ENCODE measurements at regions not wholly inside any gene's neighbourhood (a gene's known extent, or its start where the extent isn't known, plus 50 kb on each side); places are given as distances from the start of the nearest gene placed in this dataset.
A peak's percentile ranks its signal among the peaks of the same experiment; 100 is the strongest.

DNA sequence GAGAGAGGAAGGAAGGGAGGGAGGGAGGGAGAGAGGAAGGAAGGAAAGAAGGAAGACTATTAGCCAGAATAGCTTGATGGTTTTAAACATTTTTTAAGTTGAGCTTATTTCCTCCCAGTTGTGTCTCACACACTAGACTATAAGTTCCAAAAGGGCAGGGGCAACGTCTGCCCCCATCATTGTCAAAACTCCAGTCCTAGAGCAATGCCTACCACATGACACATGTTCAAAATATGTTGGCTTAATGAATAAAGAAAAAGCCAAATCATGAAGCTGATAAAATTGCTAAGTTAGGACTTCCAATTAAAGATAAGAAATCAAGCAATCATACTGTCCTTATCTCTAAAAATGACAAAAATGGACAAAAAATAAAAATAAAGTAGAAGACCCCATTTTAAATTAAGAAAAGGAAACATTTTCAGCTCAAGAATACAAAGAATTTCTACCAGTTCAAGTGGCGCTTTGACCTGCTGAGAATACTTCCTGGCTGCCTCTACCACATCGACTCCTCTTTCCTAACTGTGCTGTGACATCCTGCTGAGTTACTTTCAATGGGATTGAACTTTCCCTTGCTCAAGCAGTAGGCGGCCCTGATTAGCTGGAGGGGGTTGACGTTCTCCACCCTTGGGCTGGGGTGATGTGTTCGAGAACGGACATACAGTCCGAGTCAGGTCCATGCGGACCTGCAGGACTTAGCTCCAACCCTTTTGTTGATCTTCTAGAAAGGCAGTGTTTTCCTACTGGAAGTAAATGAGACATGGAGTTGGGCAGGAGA is 283.9 kb upstream of the FOXQ1 start:
- Histone ChIP-seq H3K4me1 (ENCODE audit: insufficient read depth) (peaks cover 7% of the 10 kb centered on the region), H3K27ac (no peak overlapping the region), H2AFZ (no peak overlapping the region), H3K27me3 (no peaks in the 10 kb centered on the region), H4K20me1 (ENCODE audit: insufficient read depth, poor library complexity, severe bottlenecking) (no peaks in the 10 kb centered on the region), H3K36me3 (replicated peaks; ENCODE audit: insufficient read depth, low read depth) (no peaks in the 10 kb centered on the region), H3K9me3 (ENCODE audit: low read depth) (no peaks in the 10 kb centered on the region), H3K4me2 (no peak overlapping the region), H3K79me2 (no peaks in the 10 kb centered on the region), H3K4me3 (no peak overlapping the region), H3K9me2 (replicated peaks; ENCODE audit: insufficient read depth) (no peaks in the 10 kb centered on the region)
- no peak for DNase-seq (ENCODE audit: low spot score)
- 80% methylated on average over 9 of the region's 9 CpGs for WGBS (ENCODE audit: low lambda C conversion rate, missing lambda C conversion rate)
- no peak for TF ChIP-seq EZH2 (IDR thresholded peaks at IDR 0.05; ENCODE audit: borderline replicate concordance)

DNA sequence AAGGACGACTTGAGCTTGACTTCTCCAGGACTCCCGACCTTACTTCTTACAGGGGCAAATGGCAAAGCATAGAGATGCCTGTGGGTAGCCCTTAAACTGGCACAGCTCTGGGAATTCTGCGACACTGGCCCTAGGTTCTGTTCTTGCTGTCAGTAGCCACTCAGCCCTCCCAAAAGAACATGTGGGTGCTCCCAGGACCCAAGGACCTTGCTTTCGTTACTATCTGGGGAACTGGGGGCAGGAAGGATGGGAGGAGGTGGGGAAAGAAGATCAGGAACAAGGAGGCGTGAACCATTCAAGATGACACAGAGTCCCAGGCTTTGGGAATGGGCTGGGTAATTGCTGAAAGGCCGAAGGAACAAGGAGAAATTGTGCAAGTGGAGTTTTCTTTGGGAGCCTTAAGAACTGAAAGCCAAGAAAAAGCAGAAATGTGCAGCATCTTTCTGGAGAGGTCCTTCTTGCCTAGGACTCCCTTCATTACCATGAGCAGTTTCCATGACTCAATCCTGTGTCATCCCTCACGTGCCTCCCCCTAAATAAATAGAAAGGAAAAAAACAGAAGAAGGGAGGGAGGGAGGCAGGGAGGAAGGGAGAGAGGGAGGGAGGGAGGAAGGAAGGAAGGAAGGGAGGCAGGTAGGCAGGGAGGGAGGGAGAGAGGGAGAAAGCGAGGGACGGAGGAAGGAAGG is 284.6 kb upstream of the FOXQ1 start:
- peak; percentile 23 for DNase-seq (ENCODE audit: low spot score)
- H3K9me3 ChIP-seq (ENCODE audit: low read depth) = no peaks in the 10 kb centered on the region
- H3K27me3 ChIP-seq = no peaks in the 10 kb centered on the region
- 71% methylated on average over 7 of the region's 9 CpGs for WGBS (ENCODE audit: low lambda C conversion rate, missing lambda C conversion rate)
- H3K4me3 ChIP-seq = no peak overlapping the region
- H3K27ac ChIP-seq = no peak overlapping the region
- H3K9me2 ChIP-seq (replicated peaks; ENCODE audit: insufficient read depth) = no peaks in the 10 kb centered on the region
- no peak for TF ChIP-seq EZH2 (IDR thresholded peaks at IDR 0.05; ENCODE audit: borderline replicate concordance)
- TF ChIP-seq, protein P1, sequence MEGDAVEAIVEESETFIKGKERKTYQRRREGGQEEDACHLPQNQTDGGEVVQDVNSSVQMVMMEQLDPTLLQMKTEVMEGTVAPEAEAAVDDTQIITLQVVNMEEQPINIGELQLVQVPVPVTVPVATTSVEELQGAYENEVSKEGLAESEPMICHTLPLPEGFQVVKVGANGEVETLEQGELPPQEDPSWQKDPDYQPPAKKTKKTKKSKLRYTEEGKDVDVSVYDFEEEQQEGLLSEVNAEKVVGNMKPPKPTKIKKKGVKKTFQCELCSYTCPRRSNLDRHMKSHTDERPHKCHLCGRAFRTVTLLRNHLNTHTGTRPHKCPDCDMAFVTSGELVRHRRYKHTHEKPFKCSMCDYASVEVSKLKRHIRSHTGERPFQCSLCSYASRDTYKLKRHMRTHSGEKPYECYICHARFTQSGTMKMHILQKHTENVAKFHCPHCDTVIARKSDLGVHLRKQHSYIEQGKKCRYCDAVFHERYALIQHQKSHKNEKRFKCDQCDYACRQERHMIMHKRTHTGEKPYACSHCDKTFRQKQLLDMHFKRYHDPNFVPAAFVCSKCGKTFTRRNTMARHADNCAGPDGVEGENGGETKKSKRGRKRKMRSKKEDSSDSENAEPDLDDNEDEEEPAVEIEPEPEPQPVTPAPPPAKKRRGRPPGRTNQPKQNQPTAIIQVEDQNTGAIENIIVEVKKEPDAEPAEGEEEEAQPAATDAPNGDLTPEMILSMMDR (IDR thresholded peaks at IDR 0.05; ENCODE audit: poor library complexity) = no peak
- TF ChIP-seq EZH2phosphoT487 (IDR thresholded peaks at IDR 0.05; ENCODE audit: low read depth, severe bottlenecking, unreplicated experiment) = no peak
- no peaks in the 10 kb centered on the region for H3K79me2 ChIP-seq
- peaks cover 7% of the 10 kb centered on the region for H3K4me1 ChIP-seq (ENCODE audit: insufficient read depth)
- H4K20me1 ChIP-seq (ENCODE audit: insufficient read depth, poor library complexity, severe bottlenecking) = no peaks in the 10 kb centered on the region
- no peak overlapping the region for H2AFZ ChIP-seq
- no peaks in the 10 kb centered on the region for H3K36me3 ChIP-seq (replicated peaks; ENCODE audit: insufficient read depth, low read depth)
- H3K4me2 ChIP-seq = no peak overlapping the region

DNA sequence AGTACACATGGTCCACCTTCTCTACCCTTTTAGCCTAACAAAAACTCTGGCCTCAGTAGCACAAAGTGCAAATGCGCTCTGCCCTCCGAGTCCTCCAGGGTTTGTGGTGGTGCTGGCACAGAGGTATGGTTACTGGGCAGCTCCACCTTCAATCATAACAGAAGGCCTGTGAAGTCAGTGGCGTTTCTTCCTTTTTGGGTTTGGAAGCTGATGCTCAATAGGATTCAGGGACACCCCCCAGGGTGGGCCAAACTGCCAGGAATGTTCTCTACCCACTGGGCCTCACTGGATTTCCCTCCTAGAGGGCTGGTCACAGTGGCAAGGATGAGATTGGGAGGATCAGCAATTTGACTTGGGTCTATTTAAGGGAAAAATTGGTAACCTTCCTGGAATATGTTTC is 286.1 kb upstream of the FOXQ1 start:
- no peaks in the 10 kb centered on the region for H3K27me3 ChIP-seq
- peaks cover 7% of the 10 kb centered on the region for H3K4me1 ChIP-seq (ENCODE audit: insufficient read depth)
- no peak overlapping the region for H3K4me2 ChIP-seq
- H3K36me3 ChIP-seq (replicated peaks; ENCODE audit: insufficient read depth, low read depth) = no peaks in the 10 kb centered on the region
- H4K20me1 ChIP-seq (ENCODE audit: insufficient read depth, poor library complexity, severe bottlenecking) = no peaks in the 10 kb centered on the region
- no peaks in the 10 kb centered on the region for H3K9me2 ChIP-seq (replicated peaks; ENCODE audit: insufficient read depth)
- no peak overlapping the region for H3K27ac ChIP-seq
- TF ChIP-seq EZH2phosphoT487 (IDR thresholded peaks at IDR 0.05; ENCODE audit: low read depth, severe bottlenecking, unreplicated experiment) = no peak
- no peak for TF ChIP-seq EZH2 (IDR thresholded peaks at IDR 0.05; ENCODE audit: borderline replicate concordance)
- TF ChIP-seq, protein P1 (IDR thresholded peaks at IDR 0.05; ENCODE audit: poor library complexity) = no peak
- DNase-seq (ENCODE audit: low spot score) = no peak
- H3K79me2 ChIP-seq = no peaks in the 10 kb centered on the region
- H3K9me3 ChIP-seq (ENCODE audit: low read depth) = no peaks in the 10 kb centered on the region
- 92% methylated on average over 3 of the region's 3 CpGs for WGBS (ENCODE audit: low lambda C conversion rate, missing lambda C conversion rate)
- H2AFZ ChIP-seq = no peak overlapping the region
- no peak overlapping the region for H3K4me3 ChIP-seq

DNA sequence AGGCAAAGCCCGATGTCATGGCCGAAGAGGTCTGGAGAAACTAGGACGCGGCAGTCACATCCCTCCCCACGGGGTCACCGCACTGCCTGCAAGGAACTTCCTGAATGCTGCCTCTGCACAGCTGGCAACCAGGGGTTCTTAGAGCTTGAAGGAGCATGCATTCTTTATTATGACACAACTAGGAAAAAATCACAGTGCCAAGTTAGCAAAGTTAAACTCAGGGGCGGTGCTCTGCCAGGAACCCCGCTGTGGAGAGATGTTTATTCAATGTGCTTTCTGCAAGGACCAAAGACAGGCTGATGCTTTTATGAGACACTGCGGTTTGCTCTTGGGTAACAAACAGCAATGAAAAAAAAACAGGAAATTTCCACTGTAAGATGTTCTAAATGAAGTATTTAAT is 287.3 kb upstream of the FOXQ1 start:
- DNase-seq (ENCODE audit: low spot score) = peak; percentile 76
- H3K9me2 ChIP-seq (replicated peaks; ENCODE audit: insufficient read depth) = no peaks in the 10 kb centered on the region
- WGBS (ENCODE audit: low lambda C conversion rate, missing lambda C conversion rate) = 47% methylated on average over 9 of the region's 9 CpGs
- no peaks in the 10 kb centered on the region for H3K79me2 ChIP-seq
- peaks cover 7% of the 10 kb centered on the region for H3K4me1 ChIP-seq (ENCODE audit: insufficient read depth)
- H2AFZ ChIP-seq = no peak overlapping the region
- no peak overlapping the region for H3K4me3 ChIP-seq
- H3K27ac ChIP-seq = peak overlapping the region; percentile 68
- peak overlapping the region; percentile 21 for H3K4me2 ChIP-seq
- TF ChIP-seq EZH2 (IDR thresholded peaks at IDR 0.05; ENCODE audit: borderline replicate concordance) (no peak), EZH2phosphoT487 (IDR thresholded peaks at IDR 0.05; ENCODE audit: low read depth, severe bottlenecking, unreplicated experiment) (no peak)
- TF ChIP-seq, protein P1 (IDR thresholded peaks at IDR 0.05; ENCODE audit: poor library complexity) = no peak
- no peaks in the 10 kb centered on the region for H3K36me3 ChIP-seq (replicated peaks; ENCODE audit: insufficient read depth, low read depth)
- H4K20me1 ChIP-seq (ENCODE audit: insufficient read depth, poor library complexity, severe bottlenecking) = no peaks in the 10 kb centered on the region
- H3K27me3 ChIP-seq = no peaks in the 10 kb centered on the region
- H3K9me3 ChIP-seq (ENCODE audit: low read depth) = no peaks in the 10 kb centered on the region

All from hepatocyte (in vitro differentiated cells).